Colonic mucosa (tissue), 4 donors: ENCODE measurements at regions not wholly inside any gene's neighbourhood (a gene's known extent, or its start where the extent isn't known, plus 50 kb on each side); places are given as distances from the start of the nearest gene placed in this dataset.

ENCODE experiments used
- DNase-seq: peaks from one replicate; pipeline ENCODE4 v3.0.0-alpha.2; 2020
- H3K27ac ChIP-seq: fragments of 200-600 bp; one replicate; pipeline ENCODE4 v1.8.0; 2021
- H3K27me3 ChIP-seq: fragments of 200-600 bp; one replicate; pipeline ENCODE4 v1.8.0; 2021
- H3K36me3 ChIP-seq: fragments of 200-600 bp; one replicate; pipeline ENCODE4 v1.8.0; 2021
- H3K4me1 ChIP-seq: fragments of 200-600 bp; one replicate; pipeline ENCODE4 v1.8.0; 2021; ENCODE audit warnings: mild to moderate bottlenecking
- H3K4me3 ChIP-seq: fragments of 200-600 bp; one replicate; pipeline ENCODE4 v1.8.0; 2021
- H3K9ac ChIP-seq, 2 donors: one replicate each; pipeline ENCODE4 v1.7.0; 2013; ENCODE audit warnings: control low read depth in 2 of 2, low read depth in 2 of 2, low read length in 2 of 2
- H3K9me3 ChIP-seq: fragments of 200-600 bp; one replicate; pipeline ENCODE4 v1.8.0; 2021
- intact Hi-C: fragments of 100-400 bp; cut with DNase I; formaldehyde crosslinking; loops from one replicate; pipeline ENCODE4 v1.14.1; 2022
- TF ChIP-seq, protein P1 (sequence below): fragments of 200-600 bp; IDR thresholded peaks from one replicate; pipeline ENCODE4 v1.8.0; 2022; ENCODE audit warnings: antibody characterized with exemption, mild to moderate bottlenecking
- donor health status: healthy.
- donor health status: DM: no; HTN: no; CAD: no.
- donor health status: DM: no; HTN: no; CAD: no.

DNA sequence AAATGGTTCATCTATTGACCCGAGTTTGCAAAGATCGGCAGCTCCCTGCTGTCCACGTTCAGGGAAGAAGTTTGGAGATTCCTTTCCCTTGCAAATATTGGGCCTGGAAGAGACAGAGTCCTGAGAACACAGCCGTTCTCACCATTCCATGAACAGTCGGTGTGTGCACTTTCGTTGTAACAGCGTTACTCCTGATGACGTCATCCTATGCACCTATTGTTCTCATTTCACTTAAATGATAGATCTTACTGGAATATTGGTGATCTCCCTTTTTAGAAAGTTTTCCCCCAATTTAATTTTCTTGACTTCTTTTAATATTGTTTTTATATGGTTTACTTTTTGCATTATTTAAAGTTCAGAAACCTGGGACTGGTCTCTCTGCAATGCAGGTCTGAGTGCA is 320.7 kb upstream of the PFKP start:
- TF ChIP-seq, protein P1, sequence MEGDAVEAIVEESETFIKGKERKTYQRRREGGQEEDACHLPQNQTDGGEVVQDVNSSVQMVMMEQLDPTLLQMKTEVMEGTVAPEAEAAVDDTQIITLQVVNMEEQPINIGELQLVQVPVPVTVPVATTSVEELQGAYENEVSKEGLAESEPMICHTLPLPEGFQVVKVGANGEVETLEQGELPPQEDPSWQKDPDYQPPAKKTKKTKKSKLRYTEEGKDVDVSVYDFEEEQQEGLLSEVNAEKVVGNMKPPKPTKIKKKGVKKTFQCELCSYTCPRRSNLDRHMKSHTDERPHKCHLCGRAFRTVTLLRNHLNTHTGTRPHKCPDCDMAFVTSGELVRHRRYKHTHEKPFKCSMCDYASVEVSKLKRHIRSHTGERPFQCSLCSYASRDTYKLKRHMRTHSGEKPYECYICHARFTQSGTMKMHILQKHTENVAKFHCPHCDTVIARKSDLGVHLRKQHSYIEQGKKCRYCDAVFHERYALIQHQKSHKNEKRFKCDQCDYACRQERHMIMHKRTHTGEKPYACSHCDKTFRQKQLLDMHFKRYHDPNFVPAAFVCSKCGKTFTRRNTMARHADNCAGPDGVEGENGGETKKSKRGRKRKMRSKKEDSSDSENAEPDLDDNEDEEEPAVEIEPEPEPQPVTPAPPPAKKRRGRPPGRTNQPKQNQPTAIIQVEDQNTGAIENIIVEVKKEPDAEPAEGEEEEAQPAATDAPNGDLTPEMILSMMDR = no peak
- DNase-seq = no peak
- Histone ChIP-seq H3K4me3 (no peak overlapping the region), H3K9ac (no peak overlapping the region), H3K27ac (no peak overlapping the region), H3K27me3 (no peaks in the 10 kb centered on the region), H3K9me3 (no peaks in the 10 kb centered on the region), H3K36me3 (no peaks in the 10 kb centered on the region), H3K4me1 (no peaks in the 10 kb centered on the region)
- intact Hi-C loops = no loop called here

DNA sequence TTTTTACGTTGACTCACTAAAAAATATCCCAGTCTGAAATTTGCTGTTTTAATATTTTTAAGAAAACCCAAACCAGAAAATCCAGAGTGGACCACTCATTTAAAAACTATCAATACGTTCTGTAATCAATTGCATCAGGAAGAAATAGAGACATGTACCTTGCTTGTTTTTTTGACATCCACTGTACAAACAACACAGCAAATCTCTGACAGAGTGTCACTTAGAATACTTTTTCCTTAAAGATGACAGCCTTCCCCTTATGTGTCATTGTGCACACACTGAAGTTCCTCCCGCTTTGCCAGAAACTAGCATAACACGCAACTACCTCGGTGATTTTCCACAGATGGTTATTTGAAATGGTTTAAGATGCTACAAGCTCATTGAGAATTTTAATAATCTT is 321.7 kb upstream of the PFKP start:
- Histone ChIP-seq H3K36me3 (no peaks in the 10 kb centered on the region), H3K4me1 (no peaks in the 10 kb centered on the region), H3K9ac (no peak overlapping the region), H3K9me3 (no peaks in the 10 kb centered on the region), H3K27ac (no peak overlapping the region), H3K27me3 (no peaks in the 10 kb centered on the region), H3K4me3 (no peak overlapping the region)
- TF ChIP-seq, protein P1 = no peak
- intact Hi-C loops = no loop called here
- DNase-seq = no peak

DNA sequence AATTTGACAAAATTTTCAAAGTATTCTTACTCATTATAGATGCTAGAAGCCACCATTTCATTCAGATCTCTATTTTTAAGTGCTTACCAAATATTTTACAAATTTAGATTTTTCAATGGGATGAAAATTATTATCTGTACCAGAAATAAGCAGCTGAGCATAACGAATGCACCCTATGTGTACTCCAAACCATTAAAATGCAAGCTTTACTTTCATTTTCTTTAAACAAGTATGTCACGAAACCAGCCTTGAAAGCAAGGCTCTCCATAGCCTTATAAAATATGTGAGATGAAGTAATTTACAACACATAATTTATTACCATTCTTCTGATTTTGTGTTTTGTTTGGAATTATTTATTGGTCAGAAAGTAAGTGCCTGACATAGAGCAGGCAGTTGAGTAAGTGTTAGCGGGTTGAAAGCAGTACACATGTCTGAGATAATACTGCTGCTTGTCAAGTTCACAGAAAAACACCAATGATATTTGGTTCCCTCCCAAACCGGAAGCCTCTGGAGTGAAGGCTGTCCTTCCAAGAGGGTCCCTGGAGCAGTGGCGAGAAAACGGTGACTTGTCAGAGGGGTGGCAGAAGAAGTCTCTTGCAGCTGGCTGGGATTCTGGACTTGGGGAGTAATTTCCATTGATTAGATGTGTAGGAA is 322.7 kb upstream of the PFKP start:
- DNase-seq = no peak
- no peaks in the 10 kb centered on the region for H3K36me3 ChIP-seq
- no peaks in the 10 kb centered on the region for H3K9me3 ChIP-seq
- H3K4me1 ChIP-seq = no peaks in the 10 kb centered on the region
- H3K9ac ChIP-seq = no peak overlapping the region
- TF ChIP-seq, protein P1 = no peak
- intact Hi-C loops = no loop called here
- H3K4me3 ChIP-seq = no peak overlapping the region
- H3K27me3 ChIP-seq = no peaks in the 10 kb centered on the region
- H3K27ac ChIP-seq = no peak overlapping the region

DNA sequence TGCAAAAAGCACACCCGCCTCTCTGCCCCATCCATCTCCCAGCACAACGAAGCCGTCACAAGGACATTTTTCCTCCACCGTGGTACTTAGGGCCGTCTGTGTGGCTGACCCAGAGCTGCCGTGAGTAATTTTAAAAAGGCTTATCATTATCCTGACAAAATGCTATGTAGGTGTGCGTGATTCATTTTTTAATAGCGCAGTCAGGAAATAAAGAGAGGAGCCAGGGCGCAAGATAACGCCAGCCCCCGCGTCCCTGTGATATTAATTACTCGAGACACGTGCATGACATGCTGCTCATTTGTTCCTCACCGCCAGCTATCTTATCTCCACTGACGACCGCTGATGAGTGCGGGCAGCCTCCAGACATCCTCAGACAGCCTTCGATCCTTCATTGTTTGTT is 332.7 kb upstream of the PFKP start:
- Histone ChIP-seq H3K9ac (no peak overlapping the region), H3K4me1 (no peaks in the 10 kb centered on the region), H3K27me3 (no peaks in the 10 kb centered on the region), H3K27ac (no peak overlapping the region), H3K9me3 (no peaks in the 10 kb centered on the region), H3K36me3 (no peaks in the 10 kb centered on the region), H3K4me3 (no peak overlapping the region)
- DNase-seq = no peak
- intact Hi-C loops = no loop called here
- TF ChIP-seq, protein P1 = no peak

DNA sequence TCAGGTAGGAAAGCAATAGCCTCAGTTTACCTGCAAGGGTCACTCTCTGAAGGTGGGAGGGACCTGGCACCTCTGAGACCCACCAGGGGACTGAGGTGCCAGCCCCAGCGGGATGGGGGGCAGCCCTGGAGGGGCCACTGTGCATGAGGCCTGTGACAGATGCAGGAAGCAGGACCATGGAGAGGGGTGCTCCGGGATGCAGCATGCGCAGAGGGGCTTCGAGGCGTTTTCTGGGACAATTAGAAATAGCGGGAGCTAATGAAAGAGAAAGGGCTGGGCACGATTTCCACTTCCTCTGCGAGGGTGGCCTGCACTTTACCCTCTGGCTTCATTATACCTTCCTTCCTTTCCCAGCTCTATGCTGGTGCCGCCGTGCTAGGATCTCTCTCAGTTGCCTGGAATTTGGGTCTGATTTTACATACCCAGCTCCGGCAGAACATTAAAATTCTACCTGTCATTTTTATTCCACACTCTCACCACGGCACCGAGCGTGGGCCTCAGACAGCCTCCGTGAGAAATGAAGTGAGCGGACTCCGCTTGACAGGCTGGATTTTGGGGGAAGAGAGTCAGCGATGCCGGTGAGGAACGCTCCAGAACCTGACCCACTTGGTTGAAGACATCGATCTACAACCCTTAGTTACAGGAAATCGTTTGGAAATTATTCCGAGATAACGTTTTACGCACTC is 333.9 kb upstream of the PFKP start:
- no peak for DNase-seq
- no peaks in the 10 kb centered on the region for H3K9me3 ChIP-seq
- no peak overlapping the region for H3K9ac ChIP-seq
- H3K27ac ChIP-seq = no peak overlapping the region
- intact Hi-C loops = no loop called here
- no peaks in the 10 kb centered on the region for H3K4me1 ChIP-seq
- H3K27me3 ChIP-seq = no peaks in the 10 kb centered on the region
- H3K4me3 ChIP-seq = no peak overlapping the region
- TF ChIP-seq, protein P1 = no peak
- no peaks in the 10 kb centered on the region for H3K36me3 ChIP-seq
